Cardiac muscle cell (in vitro differentiated cells and primary cell): ENCODE measurements at regions not wholly inside any gene's neighbourhood (a gene's known extent, or its start where the extent isn't known, plus 50 kb on each side); places are given as distances from the start of the nearest gene placed in this dataset.

Experiments used
- DNase-seq, 2 donors: peaks; one replicate each; pipeline versions ENCODE4 v3.0.0 to v3.0.0-alpha.2; 2010 to 2017; ENCODE audit warnings: low read depth in 1 of 2, low spot score in 1 of 2
- H3K27ac ChIP-seq: fragments of 200-600 bp; sonication (generic); 2 replicates; pipeline ENCODE4 v1.5.1; 2016
- H3K27me3 ChIP-seq: fragments of 200-600 bp; sonication (generic); 2 replicates; pipeline ENCODE4 v1.6.0; 2016; ENCODE audit warnings: control low read depth
- H3K36me3 ChIP-seq: fragments of 200-600 bp; sonication (generic); 2 replicates; pipeline ENCODE4 v1.5.1; 2016; ENCODE audit warnings: control low read depth
- H3K4me1 ChIP-seq: fragments of 200-600 bp; sonication (generic); 2 replicates; pipeline ENCODE4 v1.8.1; 2017; ENCODE audit warnings: low read depth, mild to moderate bottlenecking, mixed run types
- H3K4me3 ChIP-seq: fragments of 200-600 bp; sonication (generic); 2 replicates; pipeline ENCODE4 v1.5.1; 2016; ENCODE audit warnings: mild to moderate bottlenecking
- H3K9me3 ChIP-seq: fragments of 200-600 bp; sonication (generic); 2 replicates; pipeline ENCODE4 v1.5.1; 2017; ENCODE audit warnings: low read depth, mild to moderate bottlenecking, control low read depth
- CTCF ChIP-seq: IDR thresholded peaks from 2 replicates; pipeline ENCODE4 v1.5.1; 2012; ENCODE audit warnings: low read depth, mild to moderate bottlenecking, low read length

- TF ChIP-seq CTCF = no peak
- Histone ChIP-seq H3K36me3 (no peaks in the 10 kb centered on the region), H3K4me1 (peaks cover 5% of the 10 kb centered on the region), H3K9me3 (no peaks in the 10 kb centered on the region), H3K4me3 (no peak overlapping the region), H3K27me3 (no peaks in the 10 kb centered on the region), H3K27ac (no peak overlapping the region)
- DNase-seq = no peak
These were observed 185.9 kb upstream of the TPM1 start for GRCh38 chr15:62856466-62857246.

- no peak for DNase-seq
- no peaks in the 10 kb centered on the region for H3K27me3 ChIP-seq
- no peak overlapping the region for H3K4me3 ChIP-seq
- no peak overlapping the region for H3K27ac ChIP-seq
- no peak for TF ChIP-seq CTCF
- no peaks in the 10 kb centered on the region for H3K9me3 ChIP-seq
- H3K4me1 ChIP-seq = peaks cover 5% of the 10 kb centered on the region
- no peaks in the 10 kb centered on the region for H3K36me3 ChIP-seq
These were observed 185.1 kb upstream of the TPM1 start for GRCh38 chr15:62857411-62857853.

GRCh38 chr15:62858343-62858742, 184.2 kb upstream of the TPM1 start:
- no peaks in the 10 kb centered on the region for H3K9me3 ChIP-seq
- DNase-seq = no peak
- H3K4me1 ChIP-seq = peaks cover 5% of the 10 kb centered on the region
- no peaks in the 10 kb centered on the region for H3K27me3 ChIP-seq
- H3K27ac ChIP-seq = no peak overlapping the region
- no peak for TF ChIP-seq CTCF
- H3K4me3 ChIP-seq = no peak overlapping the region
- no peaks in the 10 kb centered on the region for H3K36me3 ChIP-seq

- H3K4me1 ChIP-seq = no peaks in the 10 kb centered on the region
- H3K27me3 ChIP-seq = no peaks in the 10 kb centered on the region
- no peaks in the 10 kb centered on the region for H3K9me3 ChIP-seq
- DNase-seq = no peak
- H3K4me3 ChIP-seq = no peak overlapping the region
- TF ChIP-seq CTCF = no peak
- H3K27ac ChIP-seq = no peak overlapping the region
- no peaks in the 10 kb centered on the region for H3K36me3 ChIP-seq
These were observed 179.8 kb upstream of the TPM1 start for GRCh38 chr15:62862717-62863116.

- no peak overlapping the region for H3K27ac ChIP-seq
- no peaks in the 10 kb centered on the region for H3K27me3 ChIP-seq
- no peaks in the 10 kb centered on the region for H3K36me3 ChIP-seq
- H3K4me1 ChIP-seq = no peaks in the 10 kb centered on the region
- no peaks in the 10 kb centered on the region for H3K9me3 ChIP-seq
- DNase-seq = no peak
- H3K4me3 ChIP-seq = no peak overlapping the region
- TF ChIP-seq CTCF = no peak
These were observed 176.2 kb upstream of the TPM1 start for GRCh38 chr15:62866366-62866765.
